GM19463 (cell line): ENCODE measurements at regions not wholly inside any gene's neighbourhood (a gene's known extent, or its start where the extent isn't known, plus 50 kb on each side); places are given as distances from the start of the nearest gene placed in this dataset.
"Not testable (repeated sequence)": the region's sequence is repeated elsewhere in the genome, so short reads cannot be mapped to it uniquely, and the experiment has no call there.

ENCODE experiments used
- ATAC-seq: cut with Tn5 transposase; IDR thresholded peaks from one replicate; pipeline ENCODE4 v1.9.1; 2021; ENCODE audit warnings: mild to moderate bottlenecking, moderate library complexity; ENCODE audit not compliant: unreplicated experiment

GRCh38 chr3:95521396-95521795 lies 1293.0 kb upstream of the EPHA6 start:
- ATAC-seq = no peak

- no peak for ATAC-seq
Observed at GRCh38 chr3:95522449-95522848, 1291.9 kb upstream of the EPHA6 start.

- peak; percentile 66 for ATAC-seq
Observed at GRCh38 chr3:95539950-95540483, 1274.4 kb upstream of the EPHA6 start.

GRCh38 chr3:95565502-95565901 lies 1248.9 kb upstream of the EPHA6 start:
- no peak for ATAC-seq

- peak; percentile 74 for ATAC-seq
Observed at GRCh38 chr3:95567346-95567745, 1247.0 kb upstream of the EPHA6 start.

- no peak for ATAC-seq
Observed at GRCh38 chr3:95586754-95587153, 1227.6 kb upstream of the EPHA6 start.

- ATAC-seq = not testable (repeated sequence)
Observed at GRCh38 chr3:95587641-95588040, 1226.8 kb upstream of the EPHA6 start.

- no peak for ATAC-seq
Observed at GRCh38 chr3:95588473-95588872, 1225.9 kb upstream of the EPHA6 start.

GRCh38 chr3:95595416-95596075 lies 1218.8 kb upstream of the EPHA6 start:
- ATAC-seq = no peak

GRCh38 chr3:95607926-95608325 lies 1206.5 kb upstream of the EPHA6 start:
- ATAC-seq = no peak

GRCh38 chr3:95609411-95609810 lies 1205.0 kb upstream of the EPHA6 start:
- ATAC-seq = no peak

GRCh38 chr3:95612611-95613010 lies 1201.8 kb upstream of the EPHA6 start:
- no peak for ATAC-seq

GRCh38 chr3:95613993-95614392 lies 1200.4 kb upstream of the EPHA6 start:
- no peak for ATAC-seq

GRCh38 chr3:95615592-95616310 lies 1198.6 kb upstream of the EPHA6 start:
- ATAC-seq = no peak

GRCh38 chr3:95626107-95626506 lies 1188.3 kb upstream of the EPHA6 start:
- no peak for ATAC-seq

GRCh38 chr3:95627293-95627692 lies 1187.1 kb upstream of the EPHA6 start:
- ATAC-seq = peak; percentile 21

- peak; percentile 57 for ATAC-seq
Observed at GRCh38 chr3:95627697-95628096, 1186.7 kb upstream of the EPHA6 start.

GRCh38 chr3:95629802-95630201 lies 1184.6 kb upstream of the EPHA6 start:
- ATAC-seq = no peak

- no peak for ATAC-seq
Observed at GRCh38 chr3:95645291-95645690, 1169.1 kb upstream of the EPHA6 start.

- ATAC-seq = no peak
Observed at GRCh38 chr3:95654570-95655362, 1159.6 kb upstream of the EPHA6 start.

GRCh38 chr3:95655363-95655986 lies 1158.9 kb upstream of the EPHA6 start:
- ATAC-seq = no peak
